ENCODE measurements at regions not wholly inside any gene's neighbourhood (a gene's known extent, or its start where the extent isn't known, plus 50 kb on each side); places are given as distances from the start of the nearest gene placed in this dataset.
"Not testable (repeated sequence)": the region's sequence is repeated elsewhere in the genome, so short reads cannot be mapped to it uniquely, and the experiment has no call there.

DNA sequence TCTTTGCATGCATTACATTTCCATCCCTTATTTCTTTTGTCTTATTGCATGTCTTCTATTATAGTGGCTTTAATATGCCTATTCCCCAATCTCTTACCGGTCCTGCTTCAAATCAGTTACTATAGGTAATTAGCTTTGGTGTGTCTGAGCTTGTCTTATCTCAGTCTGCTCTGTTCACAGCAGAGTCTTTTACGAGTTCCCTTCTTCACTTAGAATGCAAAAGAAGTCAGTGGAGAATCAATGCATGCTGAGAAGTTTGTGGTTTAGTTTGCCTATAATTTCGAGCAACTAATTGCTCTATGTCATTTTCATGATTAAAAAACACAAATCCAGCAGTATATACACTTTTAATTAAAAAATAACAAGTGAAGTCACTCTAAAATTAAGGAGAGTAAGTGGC is 545.0 kb downstream of the SLCO4C1 start:
- Histone ChIP-seq H3K27me3 (replicated peaks; ENCODE audit: insufficient read depth, low read length) (no peaks in the 10 kb centered on the region), H3K9me3 (replicated peaks; ENCODE audit: insufficient read depth, low read length) (no peaks in the 10 kb centered on the region), H3K4me2 (ENCODE audit: low read depth, low read length) (no peak overlapping the region), H3K9me2 (replicated peaks; ENCODE audit: insufficient read depth, low read length) (no peaks in the 10 kb centered on the region), H3K4me1 (ENCODE audit: low read length) (no peaks in the 10 kb centered on the region), H4K20me1 (ENCODE audit: insufficient read depth, low read length) (no peaks in the 10 kb centered on the region), H3K27ac (ENCODE audit: low read length) (no peak overlapping the region), H3K9ac (ENCODE audit: low read length) (no peak overlapping the region), H3K79me2 (ENCODE audit: low read length) (no peaks in the 10 kb centered on the region), H3K36me3 (replicated peaks; ENCODE audit: insufficient read depth, low read length) (no peaks in the 10 kb centered on the region), H2AFZ (ENCODE audit: low read length) (no peak overlapping the region), H3K4me3 (ENCODE audit: low read length) (no peak overlapping the region), H3F3A (ENCODE audit: insufficient read depth, low read length) (no peaks in the 10 kb centered on the region)
- no peak for DNase-seq
- TF ChIP-seq EZH2 (optimal IDR thresholded peaks at IDR 0.05; ENCODE audit: low read depth, low read length) (no peak), EZH2phosphoT487 (IDR thresholded peaks at IDR 0.05; ENCODE audit: low read length) (no peak)
- TF ChIP-seq, protein P1, sequence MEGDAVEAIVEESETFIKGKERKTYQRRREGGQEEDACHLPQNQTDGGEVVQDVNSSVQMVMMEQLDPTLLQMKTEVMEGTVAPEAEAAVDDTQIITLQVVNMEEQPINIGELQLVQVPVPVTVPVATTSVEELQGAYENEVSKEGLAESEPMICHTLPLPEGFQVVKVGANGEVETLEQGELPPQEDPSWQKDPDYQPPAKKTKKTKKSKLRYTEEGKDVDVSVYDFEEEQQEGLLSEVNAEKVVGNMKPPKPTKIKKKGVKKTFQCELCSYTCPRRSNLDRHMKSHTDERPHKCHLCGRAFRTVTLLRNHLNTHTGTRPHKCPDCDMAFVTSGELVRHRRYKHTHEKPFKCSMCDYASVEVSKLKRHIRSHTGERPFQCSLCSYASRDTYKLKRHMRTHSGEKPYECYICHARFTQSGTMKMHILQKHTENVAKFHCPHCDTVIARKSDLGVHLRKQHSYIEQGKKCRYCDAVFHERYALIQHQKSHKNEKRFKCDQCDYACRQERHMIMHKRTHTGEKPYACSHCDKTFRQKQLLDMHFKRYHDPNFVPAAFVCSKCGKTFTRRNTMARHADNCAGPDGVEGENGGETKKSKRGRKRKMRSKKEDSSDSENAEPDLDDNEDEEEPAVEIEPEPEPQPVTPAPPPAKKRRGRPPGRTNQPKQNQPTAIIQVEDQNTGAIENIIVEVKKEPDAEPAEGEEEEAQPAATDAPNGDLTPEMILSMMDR (IDR thresholded peaks at IDR 0.05; ENCODE audit: low read length) = no peak

DNA sequence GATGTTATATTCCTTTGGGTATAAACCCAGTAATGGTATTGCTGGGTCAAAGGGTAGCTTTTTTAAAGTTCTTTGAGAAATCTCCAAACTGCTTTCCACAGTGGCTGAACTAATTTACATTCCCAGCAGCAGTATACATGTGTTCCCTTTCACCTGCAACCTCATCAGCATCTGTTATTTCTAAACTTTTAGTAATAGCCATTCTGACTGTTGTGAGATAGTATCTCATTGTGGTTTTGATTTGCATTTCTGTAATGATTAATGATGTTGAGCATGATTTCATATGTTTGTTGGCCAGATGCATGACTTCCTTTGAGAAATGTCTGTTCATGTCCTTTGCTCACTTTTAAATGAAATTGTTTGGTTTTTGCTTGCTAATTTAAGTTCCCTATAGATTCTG is 553.1 kb downstream of the SLCO4C1 start:
- not testable (repeated sequence) for H3K27me3 ChIP-seq (replicated peaks; ENCODE audit: insufficient read depth, low read length); H3K4me1 ChIP-seq (ENCODE audit: low read length); H3K4me2 ChIP-seq (ENCODE audit: low read depth, low read length); H3F3A ChIP-seq (ENCODE audit: insufficient read depth, low read length); H3K9me2 ChIP-seq (replicated peaks; ENCODE audit: insufficient read depth, low read length); H3K9me3 ChIP-seq (replicated peaks; ENCODE audit: insufficient read depth, low read length); H3K79me2 ChIP-seq (ENCODE audit: low read length); H2AFZ ChIP-seq (ENCODE audit: low read length); DNase-seq; H4K20me1 ChIP-seq (ENCODE audit: insufficient read depth, low read length); H3K9ac ChIP-seq (ENCODE audit: low read length); H3K4me3 ChIP-seq (ENCODE audit: low read length); H3K36me3 ChIP-seq (replicated peaks; ENCODE audit: insufficient read depth, low read length); H3K27ac ChIP-seq (ENCODE audit: low read length)

DNA sequence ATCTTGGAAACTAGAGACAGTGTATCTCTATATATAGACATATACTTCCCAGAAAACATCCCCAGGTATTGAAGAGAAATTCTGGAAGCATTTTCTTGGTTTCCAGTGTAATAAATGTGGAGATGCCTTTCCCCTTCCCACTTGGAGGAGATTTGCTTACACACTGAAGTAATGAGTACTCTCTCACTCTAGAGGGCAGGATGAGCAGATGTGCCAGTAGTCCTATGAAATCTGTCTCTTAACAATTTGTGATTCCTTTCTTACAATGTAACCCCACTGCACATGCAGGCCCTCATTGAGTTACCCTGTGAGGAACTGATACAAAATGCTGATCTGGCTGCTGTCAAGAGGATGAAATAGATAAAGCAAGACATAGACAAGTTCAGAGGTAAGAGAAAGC is 567.2 kb downstream of the SLCO4C1 start:
- TF ChIP-seq, protein P1 (IDR thresholded peaks at IDR 0.05; ENCODE audit: low read length) = peak; percentile 21; the same call in 1 of the 2 replicates
- TF ChIP-seq EZH2phosphoT487 (IDR thresholded peaks at IDR 0.05; ENCODE audit: low read length) = no peak

DNA sequence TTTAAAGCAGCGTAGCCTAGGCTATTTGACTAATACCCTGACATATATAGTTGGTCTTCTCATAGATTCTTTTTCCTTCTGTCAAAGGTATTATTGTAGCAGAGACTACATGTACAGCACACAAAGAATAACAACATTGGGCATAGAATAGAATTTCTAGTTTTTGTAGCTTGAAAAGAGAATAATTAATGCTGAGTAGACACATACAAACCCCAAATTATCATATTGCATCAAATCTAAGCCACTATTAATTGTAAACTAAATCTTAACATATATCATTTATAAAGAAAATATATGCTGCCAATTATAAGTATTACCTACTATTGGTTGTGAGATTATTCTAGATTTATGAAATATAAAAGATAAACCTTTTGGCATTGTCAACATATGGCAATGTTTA is 574.5 kb downstream of the SLCO4C1 start:
- Histone ChIP-seq H3K27me3 (replicated peaks; ENCODE audit: insufficient read depth, low read length) (no peaks in the 10 kb centered on the region), H2AFZ (ENCODE audit: low read length) (no peak overlapping the region), H3K27ac (ENCODE audit: low read length) (no peak overlapping the region), H3K4me3 (ENCODE audit: low read length) (no peak overlapping the region), H3F3A (ENCODE audit: insufficient read depth, low read length) (no peaks in the 10 kb centered on the region), H3K4me2 (ENCODE audit: low read depth, low read length) (no peak overlapping the region), H3K79me2 (ENCODE audit: low read length) (no peaks in the 10 kb centered on the region), H3K9me3 (replicated peaks; ENCODE audit: insufficient read depth, low read length) (no peaks in the 10 kb centered on the region), H4K20me1 (ENCODE audit: insufficient read depth, low read length) (no peaks in the 10 kb centered on the region), H3K36me3 (replicated peaks; ENCODE audit: insufficient read depth, low read length) (no peaks in the 10 kb centered on the region), H3K9me2 (replicated peaks; ENCODE audit: insufficient read depth, low read length) (no peaks in the 10 kb centered on the region), H3K9ac (ENCODE audit: low read length) (no peak overlapping the region), H3K4me1 (ENCODE audit: low read length) (no peaks in the 10 kb centered on the region)
- DNase-seq = no peak
- TF ChIP-seq EZH2 (optimal IDR thresholded peaks at IDR 0.05; ENCODE audit: low read depth, low read length) (no peak), EZH2phosphoT487 (IDR thresholded peaks at IDR 0.05; ENCODE audit: low read length) (no peak)
- TF ChIP-seq, protein P1 (IDR thresholded peaks at IDR 0.05; ENCODE audit: low read length) = no peak

More for the DNA sequence above, 567.2 kb downstream of the SLCO4C1 start:
- H3K27me3 ChIP-seq (replicated peaks; ENCODE audit: insufficient read depth, low read length) = no peaks in the 10 kb centered on the region
- no peaks in the 10 kb centered on the region for H3K79me2 ChIP-seq (ENCODE audit: low read length)
- no peaks in the 10 kb centered on the region for H4K20me1 ChIP-seq (ENCODE audit: insufficient read depth, low read length)
- H3F3A ChIP-seq (ENCODE audit: insufficient read depth, low read length) = no peaks in the 10 kb centered on the region
- H3K36me3 ChIP-seq (replicated peaks; ENCODE audit: insufficient read depth, low read length) = no peaks in the 10 kb centered on the region
- H3K9me3 ChIP-seq (replicated peaks; ENCODE audit: insufficient read depth, low read length) = no peaks in the 10 kb centered on the region
- no peaks in the 10 kb centered on the region for H3K9me2 ChIP-seq (replicated peaks; ENCODE audit: insufficient read depth, low read length)
- H3K4me3 ChIP-seq (ENCODE audit: low read length) = no peak overlapping the region
- no peak overlapping the region for H2AFZ ChIP-seq (ENCODE audit: low read length)
- no peaks in the 10 kb centered on the region for H3K4me1 ChIP-seq (ENCODE audit: low read length)
- no peak overlapping the region for H3K9ac ChIP-seq (ENCODE audit: low read length)
- H3K27ac ChIP-seq (ENCODE audit: low read length) = no peak overlapping the region
- DNase-seq = no peak
- H3K4me2 ChIP-seq (ENCODE audit: low read depth, low read length) = no peak overlapping the region
